Aorta (tissue), 5 donors: ENCODE measurements at regions not wholly inside any gene's neighbourhood (a gene's known extent, or its start where the extent isn't known, plus 50 kb on each side); places are given as distances from the start of the nearest gene placed in this dataset.

ENCODE experiments used
- ATAC-seq: fragments of 200-7000 bp; cut with Tn5 transposase; one replicate; pipeline ENCODE4 v1.9.1; 2022; ENCODE audit warnings: moderate library complexity; ENCODE audit not compliant: low FRiP score
- DNase-seq, 2 donors: peaks; one replicate each; pipeline ENCODE4 v3.0.0-alpha.2; 2020
- H3K27ac ChIP-seq, 2 donors: one replicate each; pipeline ENCODE4 v1.5.1; 2013; ENCODE audit warnings: low read length in 2 of 2, mild to moderate bottlenecking in 2 of 2, moderate library complexity in 2 of 2, control low read depth in 1 of 2, inconsistent platforms in 1 of 2, low read depth in 1 of 2
- H3K27me3 ChIP-seq, 2 donors: one replicate each; pipeline ENCODE4 v1.6.1; 2013; ENCODE audit warnings: control low read depth in 1 of 2, low read length in 1 of 2, mild to moderate bottlenecking in 1 of 2, moderate library complexity in 1 of 2; ENCODE audit not compliant: insufficient read depth in 2 of 2, control insufficient read depth in 1 of 2
- H3K36me3 ChIP-seq, 2 donors: one replicate each; pipeline ENCODE4 v1.6.1; 2013; ENCODE audit warnings: control low read depth in 1 of 2, low read length in 1 of 2, mild to moderate bottlenecking in 1 of 2; ENCODE audit not compliant: insufficient read depth in 2 of 2, control insufficient read depth in 1 of 2
- H3K4me1 ChIP-seq, 2 donors: one replicate each; pipeline ENCODE4 v1.6.1; 2013; ENCODE audit warnings: low read length in 2 of 2, control low read depth in 1 of 2, mild to moderate bottlenecking in 1 of 2, moderate library complexity in 1 of 2; ENCODE audit not compliant: insufficient read depth in 2 of 2, control insufficient read depth in 1 of 2
- H3K4me3 ChIP-seq, 2 donors: one replicate each; pipeline ENCODE4 v1.5.1; 2013; ENCODE audit warnings: low read length in 2 of 2, control low read depth in 1 of 2, mild to moderate bottlenecking in 1 of 2
- H3K9me3 ChIP-seq: one replicate; pipeline ENCODE4 v1.6.1; 2013; ENCODE audit warnings: mild to moderate bottlenecking, low read length; ENCODE audit not compliant: control insufficient read depth
- WGBS, 2 donors: extraction: QIAGEN DNeasy Blood & Tissue Kit; methylation state at CpG; one replicate each; pipeline ENCODE4 v1.1.7; 2013; 5-methylcytosine and 5-hydroxymethylcytosine counted together
- intact Hi-C, 2 donors: fragments of 100-400 bp; cut with DNase I; formaldehyde crosslinking; loops; one replicate each; pipeline versions ENCODE4 v1.14.2 to v1.15.0; 2022
- donor health status: healthy with polysubstance abuse.
- donor health status: Bipolar disorder and iron deficiency.
- donor health status: DM: no; HTN: no; CAD: no.
- donor health status: DM: no; HTN: no; CAD: no.
- donor health status: DM: yes; HTN: yes; CAD: no.

- Histone ChIP-seq H3K4me1 (no peaks in the 10 kb centered on the region), H3K27me3 (peaks cover 0 to 2% of the 10 kb centered on the region in 2 donors), H3K36me3 (no peaks in the 10 kb centered on the region), H3K27ac (no peak overlapping the region), H3K4me3 (no peak overlapping the region), H3K9me3 (peaks cover 5% of the 10 kb centered on the region)
- 90 to 91% methylated on average over 8 of the region's 8 CpGs for WGBS, 2 donors
- ATAC-seq (no peak), DNase-seq (no peak)
- intact Hi-C loops = no loop called here
These were observed 159.1 kb upstream of the LMNTD1 start for GRCh38 chr12:25712169-25712568.

GRCh38 chr12:25713264-25713663, 160.2 kb upstream of the LMNTD1 start:
- Histone ChIP-seq H3K27me3 (peaks cover 0 to 4% of the 10 kb centered on the region in 2 donors), H3K27ac (no peak overlapping the region), H3K4me3 (no peak overlapping the region), H3K4me1 (no peaks in the 10 kb centered on the region), H3K36me3 (no peaks in the 10 kb centered on the region), H3K9me3 (peaks cover 2% of the 10 kb centered on the region)
- intact Hi-C loops = no loop called here
- no peak for DNase-seq
- WGBS, 2 donors = 94% methylated on average over 4 of the region's 4 CpGs
- no peak for ATAC-seq

- Histone ChIP-seq H3K4me3 (no peak overlapping the region), H3K27me3 (peaks cover 0 to 6% of the 10 kb centered on the region in 2 donors), H3K4me1 (no peaks in the 10 kb centered on the region), H3K9me3 (peaks cover 2% of the 10 kb centered on the region), H3K36me3 (no peaks in the 10 kb centered on the region), H3K27ac (no peak overlapping the region)
- ATAC-seq (no peak), DNase-seq (no peak)
- intact Hi-C loops = no loop called here
- WGBS, 2 donors = 48 to 63% methylated on average over 6 of the region's 6 CpGs
These were observed 161.3 kb upstream of the LMNTD1 start for GRCh38 chr12:25714198-25714984.

GRCh38 chr12:25715102-25715501, 162.0 kb upstream of the LMNTD1 start:
- 66 to 77% methylated on average over 3 of the region's 3 CpGs for WGBS, 2 donors
- DNase-seq (no peak), ATAC-seq (no peak)
- Histone ChIP-seq H3K36me3 (no peaks in the 10 kb centered on the region), H3K27me3 (peaks cover 0 to 6% of the 10 kb centered on the region in 2 donors), H3K4me1 (no peaks in the 10 kb centered on the region), H3K9me3 (peaks cover 2% of the 10 kb centered on the region), H3K4me3 (no peak overlapping the region), H3K27ac (no peak overlapping the region)
- intact Hi-C loops = no loop called here

DNA sequence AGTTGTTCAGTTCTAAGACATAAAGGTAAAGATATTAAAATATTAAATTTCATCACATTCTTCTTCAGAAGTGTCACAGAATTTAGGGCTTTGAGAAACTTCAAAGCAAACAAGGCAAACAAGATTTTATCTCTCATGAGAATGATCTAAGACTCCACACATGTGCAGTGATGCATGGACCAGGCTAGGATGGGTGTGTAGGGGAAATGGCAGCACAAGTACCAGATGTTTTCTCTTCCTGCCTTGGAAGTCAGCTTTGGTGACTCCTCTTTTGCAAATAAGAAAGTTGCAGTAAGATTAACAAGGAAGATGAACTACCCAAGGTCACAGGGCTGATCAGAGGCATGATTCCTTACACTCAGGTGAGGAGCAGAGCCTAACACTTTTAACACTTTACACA, 163.8 kb upstream of the LMNTD1 start:
- Histone ChIP-seq H3K36me3 (no peaks in the 10 kb centered on the region), H3K4me1 (no peaks in the 10 kb centered on the region), H3K27me3 (peaks cover 0 to 6% of the 10 kb centered on the region in 2 donors), H3K27ac (no peak overlapping the region), H3K4me3 (no peak overlapping the region), H3K9me3 (no peaks in the 10 kb centered on the region)
- no peak for ATAC-seq
- DNase-seq = no peak
- intact Hi-C loops = no loop called here

DNA sequence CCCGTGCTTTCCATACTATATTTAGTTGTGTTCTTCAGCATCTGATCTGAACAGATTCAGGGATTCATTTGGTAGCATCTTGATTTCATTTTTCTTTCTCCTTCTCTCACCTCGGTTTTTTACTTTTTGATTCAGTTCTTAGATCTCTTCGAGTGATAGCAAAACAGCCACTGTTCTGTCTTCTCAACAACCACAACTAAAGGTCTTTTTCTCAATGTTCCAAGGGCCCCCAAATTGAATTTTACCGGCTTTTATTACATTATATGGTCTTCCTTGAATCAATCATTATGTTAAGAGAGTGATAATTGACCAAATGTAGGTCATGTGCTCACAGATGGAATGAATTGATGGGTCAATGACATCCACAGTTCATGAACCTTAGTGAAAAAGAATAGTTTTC, 164.5 kb upstream of the LMNTD1 start:
- DNase-seq = no peak
- Histone ChIP-seq H3K4me3 (no peak overlapping the region), H3K4me1 (no peaks in the 10 kb centered on the region), H3K9me3 (no peaks in the 10 kb centered on the region), H3K27me3 (peaks cover 0 to 6% of the 10 kb centered on the region in 2 donors), H3K27ac (no peak overlapping the region), H3K36me3 (no peaks in the 10 kb centered on the region)
- ATAC-seq = no peak
- intact Hi-C loops = no loop called here
- 81 to 89% methylated on average over 4 of the region's 4 CpGs for WGBS, 2 donors

DNA sequence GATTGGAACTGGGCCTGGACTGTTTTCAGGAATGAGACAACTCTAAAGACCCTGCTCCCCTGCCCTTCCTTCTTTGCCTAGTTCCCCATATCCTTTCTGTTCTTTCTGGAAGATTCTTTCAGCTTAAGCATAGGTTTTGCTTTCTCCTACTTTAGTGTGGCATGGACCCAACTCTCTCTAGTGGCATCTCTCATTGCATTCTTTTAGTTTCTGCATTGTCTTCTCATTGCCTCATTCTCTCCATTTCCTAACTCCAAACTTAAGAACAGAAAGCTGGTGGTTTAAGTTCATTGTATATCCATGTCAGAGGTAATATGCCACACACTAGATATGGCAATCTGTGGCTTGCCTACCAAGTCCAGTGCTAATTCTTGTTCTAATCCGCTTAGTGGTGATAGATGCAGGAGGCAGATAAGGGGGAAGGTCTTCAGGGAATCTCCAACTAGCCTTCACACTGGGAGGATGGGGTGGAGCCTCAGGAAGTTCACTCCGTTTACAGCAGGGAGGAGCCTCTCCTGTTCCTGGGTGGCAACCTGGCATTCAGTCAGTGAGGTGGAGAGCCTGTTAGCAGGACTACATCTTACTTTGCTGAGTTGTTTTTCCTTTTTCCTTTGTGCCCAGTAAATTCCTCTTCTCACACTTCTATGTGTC, 165.1 kb upstream of the LMNTD1 start:
- Histone ChIP-seq H3K27me3 (peaks cover 0 to 6% of the 10 kb centered on the region in 2 donors), H3K4me1 (no peaks in the 10 kb centered on the region), H3K4me3 (no peak overlapping the region), H3K9me3 (no peaks in the 10 kb centered on the region), H3K27ac (no peak overlapping the region), H3K36me3 (no peaks in the 10 kb centered on the region)
- 56 to 57% methylated on average over 2 of the region's 2 CpGs for WGBS, 2 donors
- ATAC-seq (no peak), DNase-seq (no peak)
- intact Hi-C loops = no loop called here

- H3K9me3 ChIP-seq = no peaks in the 10 kb centered on the region
- ATAC-seq (no peak), DNase-seq (no peak)
- no peaks in the 10 kb centered on the region for H3K4me1 ChIP-seq
- H3K36me3 ChIP-seq = no peaks in the 10 kb centered on the region
- peaks cover 0 to 6% of the 10 kb centered on the region in 2 donors for H3K27me3 ChIP-seq
- intact Hi-C loops = no loop called here
- no peak overlapping the region for H3K4me3 ChIP-seq
- whole genome bisulfite sequencing, 2 donors = 75 to 76% methylated on average over 4 of the region's 4 CpGs
- H3K27ac ChIP-seq = no peak overlapping the region
These were observed 166.4 kb upstream of the LMNTD1 start for GRCh38 chr12:25719505-25719904.

GRCh38 chr12:25723336-25723735, 170.3 kb upstream of the LMNTD1 start:
- Histone ChIP-seq H3K4me1 (no peaks in the 10 kb centered on the region), H3K4me3 (no peak overlapping the region), H3K36me3 (no peaks in the 10 kb centered on the region), H3K27me3 (peaks cover 0 to 2% of the 10 kb centered on the region in 2 donors), H3K27ac (no peak overlapping the region), H3K9me3 (no peaks in the 10 kb centered on the region)
- WGBS, 2 donors = 49 to 55% methylated on average over 1 of the region's 1 CpG
- no peak for DNase-seq
- no peak for ATAC-seq
- intact Hi-C loops = no loop called here
